WTC11 (cell line): ENCODE measurements at regions not wholly inside any gene's neighbourhood (a gene's known extent, or its start where the extent isn't known, plus 50 kb on each side); places are given as distances from the start of the nearest gene placed in this dataset.
"Not testable (repeated sequence)": the region's sequence is repeated elsewhere in the genome, so short reads cannot be mapped to it uniquely, and the experiment has no call there.

Experiments
- ATAC-seq: fragments of 200-7000 bp; cut with Tn5 transposase; 2 replicates; pipeline ENCODE4 v1.10.0; 2021; ENCODE audit warnings: mild to moderate bottlenecking, moderate library complexity
- CTCF ChIA-PET: fragments of 300-600 bp; sonication (Branson Sonifier 250); formaldehyde crosslinking; loops from one replicate; lab custom pipeline; 2021; ENCODE audit warnings: antibody characterized with exemption; lab: Charles Lee
- POLR2A ChIA-PET: fragments of 350-600 bp; sonication (Branson Sonifier 250); formaldehyde crosslinking; loops from one replicate; lab custom pipeline; 2021; ENCODE audit warnings: antibody characterized with exemption; lab: Charles Lee
- DNase-seq: peaks from one replicate; pipeline ENCODE4 v3.0.0; 2021; ENCODE audit warnings: low spot score
- H3K27ac Mint-ChIP-seq: 2 replicates; pipeline ENCODE4 v1.8.0; 2021; ENCODE audit warnings: mixed read lengths
- H3K27me3 Mint-ChIP-seq: 2 replicates; pipeline ENCODE4 v1.8.0; 2021; ENCODE audit warnings: low read depth, mild to moderate bottlenecking, moderate library complexity, mixed read lengths
- H3K36me3 Mint-ChIP-seq: 2 replicates; pipeline ENCODE4 v1.8.0; 2021; ENCODE audit warnings: mixed read lengths
- H3K4me1 Mint-ChIP-seq: 2 replicates; pipeline ENCODE4 v1.8.0; 2022; ENCODE audit warnings: mixed read lengths
- H3K4me3 Mint-ChIP-seq: 2 replicates; pipeline ENCODE4 v1.8.0; 2021; ENCODE audit warnings: mild to moderate bottlenecking, moderate library complexity, mixed read lengths
- H3K9me3 Mint-ChIP-seq: 2 replicates; pipeline ENCODE4 v1.8.0; 2021; ENCODE audit warnings: mixed read lengths
- CREB1 ChIP-seq: sonication (generic); formaldehyde crosslinking; IDR thresholded peaks from 2 replicates; pipeline ENCODE4 v1.8.0; 2023; ENCODE audit warnings: mild to moderate bottlenecking, missing genetic modification reagents
- EMX1 ChIP-seq: fragments of 250-450 bp; sonication (Bioruptor Pico); IDR thresholded peaks from 2 replicates; pipeline ENCODE4 v1.8.0; 2021; ENCODE audit warnings: mild to moderate bottlenecking
- JAZF1 ChIP-seq: fragments of 250-450 bp; sonication (Bioruptor Pico); IDR thresholded peaks from 2 replicates; pipeline ENCODE4 v1.9.0; 2021; ENCODE audit warnings: moderate library complexity, mild to moderate bottlenecking, inconsistent platforms
- NFATC4 ChIP-seq: fragments of 250-450 bp; sonication (Bioruptor Pico); IDR thresholded peaks from 2 replicates; pipeline ENCODE4 v1.9.0; 2021; ENCODE audit warnings: mild to moderate bottlenecking
- NFYB ChIP-seq: sonication (generic); formaldehyde crosslinking; conservative IDR thresholded peaks from 2 replicates; pipeline ENCODE4 v1.8.0; 2022; ENCODE audit warnings: low read depth, missing genetic modification reagents
- NR1H2 ChIP-seq: sonication (generic); formaldehyde crosslinking; IDR thresholded peaks from 2 replicates; pipeline ENCODE4 v1.9.0; 2021; ENCODE audit warnings: mild to moderate bottlenecking, moderate library complexity, missing genetic modification reagents
- TCF7 ChIP-seq: sonication (generic); formaldehyde crosslinking; IDR thresholded peaks from 2 replicates; pipeline ENCODE4 v1.8.0; 2022; ENCODE audit warnings: mild to moderate bottlenecking, low read depth, missing genetic modification reagents, moderate library complexity
- ZBTB21 ChIP-seq: sonication (generic); formaldehyde crosslinking; IDR thresholded peaks from 2 replicates; pipeline ENCODE4 v1.8.1; 2023; ENCODE audit warnings: mild to moderate bottlenecking, missing genetic modification reagents, borderline replicate concordance
- ZNF121 ChIP-seq: sonication (generic); formaldehyde crosslinking; IDR thresholded peaks from 2 replicates; pipeline ENCODE4 v1.8.0; 2023; ENCODE audit warnings: missing genetic modification reagents
- ZNF317 ChIP-seq: sonication (generic); formaldehyde crosslinking; IDR thresholded peaks from 2 replicates; pipeline ENCODE4 v1.8.1; 2023; ENCODE audit warnings: low read depth, mild to moderate bottlenecking, moderate library complexity, missing genetic modification reagents, borderline replicate concordance
- ZNF423 ChIP-seq: fragments of 250-450 bp; sonication (Bioruptor Pico); IDR thresholded peaks from 2 replicates; pipeline ENCODE4 v2.1.2; 2022; ENCODE audit warnings: mild to moderate bottlenecking, moderate library complexity
- TF ChIP-seq, protein P1 (sequence below): sonication (generic); formaldehyde crosslinking; IDR thresholded peaks from 2 replicates; pipeline ENCODE4 v1.8.0; 2022; ENCODE audit warnings: mild to moderate bottlenecking, missing genetic modification reagents
- TF ChIP-seq, protein P2 (sequence below): sonication (generic); formaldehyde crosslinking; IDR thresholded peaks from 2 replicates; pipeline ENCODE4 v1.8.0; 2023; ENCODE audit warnings: missing genetic modification reagents
- TF ChIP-seq, protein P3 (sequence below): sonication (generic); formaldehyde crosslinking; IDR thresholded peaks from 2 replicates; pipeline ENCODE4 v1.8.1; 2022; ENCODE audit warnings: missing genetic modification reagents, borderline replicate concordance

GRCh38 chr9:82774707-82775231 is 288.2 kb downstream of the RASEF start:
- not testable (repeated sequence) for ATAC-seq, H3K4me3 Mint-ChIP-seq

GRCh38 chr9:82776508-82776907 is 286.4 kb downstream of the RASEF start:
- DNase-seq = no peak
- H3K27me3 Mint-ChIP-seq = no peaks in the 10 kb centered on the region; the same call in 1 of the 2 replicates
- ATAC-seq = no peak
- no peak for TF ChIP-seq NFYB (CRISPR knock-in tag)
- no peak for TF ChIP-seq NR1H2 (CRISPR knock-in tag)
- no peak overlapping the region for H3K4me3 Mint-ChIP-seq
- H3K4me1 Mint-ChIP-seq = peaks cover 21% of the 10 kb centered on the region
- ChIA-PET POLR2A (no interaction called here), CTCF (no interaction called here)
- H3K9me3 Mint-ChIP-seq = peaks cover 46% of the 10 kb centered on the region
- peak overlapping the region; percentile 42; the same call in 1 of the 2 replicates for H3K27ac Mint-ChIP-seq
- H3K36me3 Mint-ChIP-seq = peaks cover 55% of the 10 kb centered on the region

More at GRCh38 chr9:82774707-82775231, 288.2 kb downstream of the RASEF start:
- TF ChIP-seq, protein P1, sequence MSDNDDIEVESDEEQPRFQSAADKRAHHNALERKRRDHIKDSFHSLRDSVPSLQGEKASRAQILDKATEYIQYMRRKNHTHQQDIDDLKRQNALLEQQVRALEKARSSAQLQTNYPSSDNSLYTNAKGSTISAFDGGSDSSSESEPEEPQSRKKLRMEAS (CRISPR knock-in tag) = 0 out of 2 replicates have a peak, but pooled peaks have one; percentile 21
- TF ChIP-seq, all 79 proteins: peak for 1; not testable (repeated sequence) for 78
- H3K27me3 Mint-ChIP-seq, POLR2A ChIA-PET, CTCF ChIA-PET: not testable (repeated sequence)
- Mint-ChIP-seq H3K36me3 (peaks cover 50% of the 10 kb centered on the region), H3K27ac (peak overlapping the region; percentile 87), H3K4me1 (peaks cover 21% of the 10 kb centered on the region), H3K9me3 (peaks cover 41% of the 10 kb centered on the region)
- DNase-seq = peak; percentile 23

GRCh38 chr9:82777366-82777765 is 285.6 kb downstream of the RASEF start:
- Mint-ChIP-seq H3K4me3 (no peak overlapping the region), H3K4me1 (peaks cover 29% of the 10 kb centered on the region), H3K27me3 (no peaks in the 10 kb centered on the region; the same call in 1 of the 2 replicates), H3K9me3 (peaks cover 52% of the 10 kb centered on the region), H3K36me3 (peaks cover 58% of the 10 kb centered on the region), H3K27ac (no peak overlapping the region)
- DNase-seq (no peak), ATAC-seq (no peak)
- POLR2A ChIA-PET = no interaction called here
- CTCF ChIA-PET = no interaction called here
- TF ChIP-seq TCF7 (CRISPR knock-in tag) (no peak), CREB1 (no peak)

- TF ChIP-seq ZNF121 (CRISPR knock-in tag) = peak; percentile 66; the same call in 1 of the 2 replicates
- TF ChIP-seq, all 79 proteins: peak for 1; not testable (repeated sequence) for 78
- H3K27ac Mint-ChIP-seq, CTCF ChIA-PET: not testable (repeated sequence)
These were observed 284.0 kb downstream of the RASEF start for GRCh38 chr9:82778923-82779322.

GRCh38 chr9:82780017-82780416 is 282.9 kb downstream of the RASEF start:
- H3K36me3 Mint-ChIP-seq = peaks cover 62% of the 10 kb centered on the region
- no peak overlapping the region for H3K4me3 Mint-ChIP-seq
- peaks cover 25% of the 10 kb centered on the region for H3K4me1 Mint-ChIP-seq
- no peak for DNase-seq
- no peak for ATAC-seq
- ChIA-PET POLR2A (no interaction called here), CTCF (no interaction called here)
- H3K9me3 Mint-ChIP-seq = peaks cover 61% of the 10 kb centered on the region
- TF ChIP-seq, protein P1 (CRISPR knock-in tag) = no peak
- TF ChIP-seq, protein P2, sequence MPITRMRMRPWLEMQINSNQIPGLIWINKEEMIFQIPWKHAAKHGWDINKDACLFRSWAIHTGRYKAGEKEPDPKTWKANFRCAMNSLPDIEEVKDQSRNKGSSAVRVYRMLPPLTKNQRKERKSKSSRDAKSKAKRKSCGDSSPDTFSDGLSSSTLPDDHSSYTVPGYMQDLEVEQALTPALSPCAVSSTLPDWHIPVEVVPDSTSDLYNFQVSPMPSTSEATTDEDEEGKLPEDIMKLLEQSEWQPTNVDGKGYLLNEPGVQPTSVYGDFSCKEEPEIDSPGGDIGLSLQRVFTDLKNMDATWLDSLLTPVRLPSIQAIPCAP (CRISPR knock-in tag) = no peak
- no peak for TF ChIP-seq EMX1 (CRISPR knock-in tag)
- TF ChIP-seq, protein P3, sequence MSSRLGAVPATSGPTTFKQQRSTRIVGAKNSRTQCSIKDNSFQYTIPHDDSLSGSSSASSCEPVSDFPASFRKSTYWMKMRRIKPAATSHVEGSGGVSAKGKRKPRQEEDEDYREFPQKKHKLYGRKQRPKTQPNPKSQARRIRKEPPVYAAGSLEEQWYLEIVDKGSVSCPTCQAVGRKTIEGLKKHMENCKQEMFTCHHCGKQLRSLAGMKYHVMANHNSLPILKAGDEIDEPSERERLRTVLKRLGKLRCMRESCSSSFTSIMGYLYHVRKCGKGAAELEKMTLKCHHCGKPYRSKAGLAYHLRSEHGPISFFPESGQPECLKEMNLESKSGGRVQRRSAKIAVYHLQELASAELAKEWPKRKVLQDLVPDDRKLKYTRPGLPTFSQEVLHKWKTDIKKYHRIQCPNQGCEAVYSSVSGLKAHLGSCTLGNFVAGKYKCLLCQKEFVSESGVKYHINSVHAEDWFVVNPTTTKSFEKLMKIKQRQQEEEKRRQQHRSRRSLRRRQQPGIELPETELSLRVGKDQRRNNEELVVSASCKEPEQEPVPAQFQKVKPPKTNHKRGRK = no peak
- no peak for TF ChIP-seq NFATC4
- no peak for TF ChIP-seq ZBTB21 (CRISPR knock-in tag)
- TF ChIP-seq NR1H2 (CRISPR knock-in tag) = no peak
- no peak for TF ChIP-seq ZNF423 (CRISPR knock-in tag)
- TF ChIP-seq JAZF1 (CRISPR knock-in tag) = no peak
- no peak for TF ChIP-seq ZNF317 (CRISPR knock-in tag)
- H3K27ac Mint-ChIP-seq = no peak overlapping the region
- no peaks in the 10 kb centered on the region for H3K27me3 Mint-ChIP-seq

More at GRCh38 chr9:82778923-82779322, 284.0 kb downstream of the RASEF start:
- H3K4me3 Mint-ChIP-seq, H3K27me3 Mint-ChIP-seq, POLR2A ChIA-PET, ATAC-seq, DNase-seq: not testable (repeated sequence)
- H3K4me1 Mint-ChIP-seq = peaks cover 29% of the 10 kb centered on the region
- H3K9me3 Mint-ChIP-seq = peaks cover 51% of the 10 kb centered on the region
- H3K36me3 Mint-ChIP-seq = peaks cover 55% of the 10 kb centered on the region
